AML-193 (cell line): ENCODE measurements at regions not wholly inside any gene's neighbourhood (a gene's known extent, or its start where the extent isn't known, plus 50 kb on each side); places are given as distances from the start of the nearest gene placed in this dataset.
A peak's percentile ranks its signal among the peaks of the same experiment; 100 is the strongest.
"Not testable (repeated sequence)": the region's sequence is repeated elsewhere in the genome, so short reads cannot be mapped to it uniquely, and the experiment has no call there.

ENCODE experiments used
- DNase-seq, 2 experiments: peaks; one replicate each; lab custom pipeline; 2025; lab: John Stamatoyannopoulos, UW

GRCh38 chr7:98771941-98772603 lies 97.7 kb downstream of the TMEM130 start:
- no peak for DNase-seq

- DNase-seq = no peak
These were observed 94.9 kb downstream of the TMEM130 start for GRCh38 chr7:98774884-98775283.

- DNase-seq = no peak
These were observed 92.8 kb downstream of the TMEM130 start for GRCh38 chr7:98777051-98777450.

GRCh38 chr7:98778421-98778820 lies 91.4 kb downstream of the TMEM130 start:
- DNase-seq = no peak

DNA sequence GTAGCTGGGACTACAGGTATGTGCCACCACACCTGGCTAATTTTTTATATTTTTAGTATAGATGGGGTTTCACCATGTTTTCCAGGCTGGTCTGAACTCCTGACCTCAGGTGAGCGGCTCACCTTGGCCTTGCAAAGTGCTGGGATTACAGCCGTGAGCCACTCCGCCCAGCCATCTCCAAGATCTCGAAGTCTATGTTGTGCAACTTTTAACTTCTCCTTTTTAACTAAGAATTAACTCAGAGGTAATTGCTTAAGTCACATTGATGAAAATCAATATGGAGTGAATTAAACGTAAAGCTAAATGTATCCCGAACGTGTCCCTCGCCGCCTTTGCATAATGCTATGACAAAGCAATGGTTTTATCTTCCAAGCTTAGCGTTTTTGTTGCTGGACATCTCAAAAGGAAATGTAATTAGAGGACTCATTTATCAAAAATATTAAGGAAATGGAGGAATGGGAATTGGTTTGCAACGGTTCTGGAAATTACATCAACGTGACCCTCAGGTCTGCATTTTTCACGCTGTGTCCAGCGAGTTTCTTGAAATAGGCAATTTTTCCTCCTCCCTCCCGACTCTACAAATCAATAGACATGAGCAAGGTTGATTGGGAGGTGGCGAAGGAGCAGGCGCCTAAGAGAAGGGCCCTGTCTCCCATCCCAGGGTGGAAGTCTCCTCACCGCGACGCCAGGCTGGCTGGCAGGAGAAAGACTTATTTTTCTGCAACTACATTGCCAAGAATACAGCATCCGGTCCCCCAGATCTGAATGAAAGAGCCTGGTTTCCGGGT lies 89.8 kb downstream of the TMEM130 start:
- peak in 1 of 2 experiments; percentile 1 for DNase-seq

DNA sequence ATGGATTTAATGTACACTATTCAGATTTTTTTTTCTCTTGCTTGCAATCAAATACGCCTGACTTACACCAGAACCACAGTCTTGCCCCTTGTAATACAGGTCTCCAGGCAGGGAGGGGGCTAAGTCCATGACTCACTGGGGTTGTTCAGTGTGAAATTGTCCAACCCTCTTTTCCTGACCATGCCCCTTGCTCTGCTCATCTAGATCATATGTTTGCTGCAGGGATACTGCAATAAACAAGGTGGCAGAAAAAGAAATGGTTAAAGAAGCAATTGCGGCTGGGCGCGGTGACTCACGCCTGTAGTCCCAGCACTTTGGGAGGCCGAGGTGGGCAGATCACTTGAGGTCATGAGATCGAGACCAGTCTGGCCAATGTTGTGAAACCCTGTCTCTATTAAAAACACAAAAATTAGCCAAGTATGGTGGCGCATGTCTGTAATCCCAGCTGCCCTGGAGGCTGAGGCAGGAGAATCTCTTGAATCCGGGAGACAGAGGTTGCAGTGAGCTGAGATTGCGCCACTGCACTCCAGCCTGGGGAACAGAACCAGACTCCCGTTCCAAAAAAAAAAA lies 85.5 kb downstream of the TMEM130 start:
- DNase-seq = no peak

GRCh38 chr7:98785929-98786571 lies 83.8 kb downstream of the TMEM130 start:
- no peak for DNase-seq

- DNase-seq = no peak
These were observed 80.8 kb downstream of the TMEM130 start for GRCh38 chr7:98788966-98789365.

GRCh38 chr7:98794453-98794852 lies 75.4 kb downstream of the TMEM130 start:
- DNase-seq = not testable (repeated sequence)

DNA sequence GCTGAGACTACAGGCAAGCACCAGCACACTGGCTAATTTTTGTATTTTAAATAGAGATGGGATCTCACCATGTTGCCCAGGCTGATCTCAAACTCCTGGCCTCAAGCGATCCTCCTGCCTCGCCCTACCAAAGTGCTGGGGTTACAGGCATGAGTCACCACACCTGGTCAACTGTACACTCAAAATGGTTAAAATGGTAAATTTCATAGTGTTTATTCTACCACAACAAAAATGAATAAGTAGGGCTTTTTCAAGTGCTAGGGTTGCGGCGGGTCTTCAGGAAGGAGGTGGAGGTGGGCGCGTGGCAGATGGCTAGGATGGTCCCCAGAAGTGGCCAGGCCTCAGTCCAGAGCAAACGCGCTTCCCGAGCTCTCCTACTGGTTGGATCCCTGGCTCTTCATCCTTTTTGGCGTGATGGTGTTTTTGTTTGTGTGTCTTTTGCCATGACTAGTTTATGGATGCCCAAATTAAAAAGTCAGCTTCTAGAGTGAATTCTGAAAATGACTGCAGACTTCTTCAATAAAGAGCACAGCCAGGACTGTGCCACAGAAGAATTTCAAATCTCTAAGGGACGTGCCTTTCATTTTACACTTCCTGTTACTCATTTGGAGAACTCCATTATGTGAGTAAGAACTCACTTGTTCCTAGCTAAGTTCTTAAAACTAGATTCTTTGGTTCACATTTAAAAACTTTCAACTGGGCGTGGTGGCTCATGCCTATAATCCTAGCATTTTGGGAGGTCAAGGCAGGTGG lies 73.9 kb downstream of the TMEM130 start:
- no peak for DNase-seq
